Spleen (tissue), 11 donors: ENCODE measurements at regions not wholly inside any gene's neighbourhood (a gene's known extent, or its start where the extent isn't known, plus 50 kb on each side); places are given as distances from the start of the nearest gene placed in this dataset.

ENCODE experiments used
- DNase-seq: peaks from one replicate; pipeline ENCODE4 v3.0.0-alpha.2; 2020
- H3K27ac ChIP-seq, 8 donors: fragments of 200-600 bp; sonication (generic) in 7 of 8; 1 replicate in 4 of 8; 2 replicates in 4 of 8; pipeline versions ENCODE4 v1.5.0 to v1.8.0; 2016 to 2021; ENCODE audit warnings: inconsistent platforms in 4 of 8, mild to moderate bottlenecking in 4 of 8, moderate library complexity in 1 of 8
- H3K27me3 ChIP-seq, 7 donors: fragments of 200-600 bp; sonication (generic) in 6 of 7; replicated peaks in 1 of 7; 1 replicate in 4 of 7; 2 replicates in 3 of 7; pipeline versions ENCODE4 v1.5.0 to v1.8.0; 2016 to 2021; ENCODE audit warnings: inconsistent platforms in 3 of 7, mild to moderate bottlenecking in 1 of 7
- H3K36me3 ChIP-seq, 6 donors: fragments of 200-600 bp; sonication (generic) in 5 of 6; 1 replicate in 4 of 6; 2 replicates in 2 of 6; pipeline versions ENCODE4 v1.5.0 to v1.8.0; 2016 to 2021; ENCODE audit warnings: inconsistent platforms in 2 of 6
- H3K4me1 ChIP-seq, 6 donors: fragments of 200-600 bp; sonication (generic) in 5 of 6; 1 replicate in 3 of 6; 2 replicates in 3 of 6; pipeline versions ENCODE4 v1.5.0 to v1.8.0; 2016 to 2021; ENCODE audit warnings: inconsistent platforms in 3 of 6
- H3K4me3 ChIP-seq, 8 donors: fragments of 200-600 bp; sonication (generic) in 7 of 8; 1 replicate in 4 of 8; 2 replicates in 4 of 8; pipeline versions ENCODE4 v1.5.0 to v1.8.0; 2016 to 2021; ENCODE audit warnings: inconsistent platforms in 4 of 8, mild to moderate bottlenecking in 4 of 8, moderate library complexity in 2 of 8
- H3K9me3 ChIP-seq, 8 donors: fragments of 200-600 bp; sonication (generic) in 7 of 8; 1 replicate in 4 of 8; 2 replicates in 4 of 8; pipeline versions ENCODE4 v1.5.0 to v1.8.0; 2016 to 2021; ENCODE audit warnings: inconsistent platforms in 4 of 8
- CTCF ChIP-seq, 11 experiments: fragments of 200-600 bp in 7 of 11; fragments of 450-650 bp in 4 of 11; sonication (generic) in 4 of 11; IDR thresholded peaks in 8 of 11; conservative IDR thresholded peaks in 3 of 11; 1 replicate in 7 of 11; 2 replicates in 4 of 11; pipeline versions ENCODE4 v1.4.0 to v1.8.0; 2016 to 2021; ENCODE audit warnings: antibody characterized with exemption in 11 of 11, inconsistent platforms in 4 of 11, mild to moderate bottlenecking in 1 of 11
- POLR2A ChIP-seq, 3 donors: fragments of 450-650 bp; IDR thresholded peaks; one replicate each; pipeline ENCODE4 v1.5.1; 2017; ENCODE audit warnings: antibody characterized with exemption in 3 of 3, mild to moderate bottlenecking in 1 of 3
- POLR2AphosphoS5 ChIP-seq, 3 donors: sonication (generic); formaldehyde crosslinking; IDR thresholded peaks; one replicate each; pipeline ENCODE4 v1.5.1; 2017; ENCODE audit warnings: antibody characterized with exemption in 3 of 3
- WGBS, 5 donors: extraction: QIAGEN DNeasy Blood & Tissue Kit in 3 of 5; methylation state at CpG; one replicate each; pipeline versions ENCODE4 v1.1.5 to v1.1.7; 2013 to 2018; 5-methylcytosine and 5-hydroxymethylcytosine counted together
- intact Hi-C: fragments of 100-400 bp; cut with DNase I; formaldehyde crosslinking; loops from one replicate; pipeline ENCODE4 v1.15.0; 2023; ENCODE audit warnings: low total_unique reads
- donor health status: healthy with polysubstance abuse.
- donor health status: DM: no; HTN: no; CAD: no; lungs with moderate emphysema.
- donor health status: DM: no; HTN: no; CAD: no.
- donor health status: Bipolar disorder and iron deficiency.
- donor health status: healthy.
- donor health status: DM: no; HTN: no; CAD: no.
- donor health status: DM: yes; HTN: yes; CAD: no.

DNA sequence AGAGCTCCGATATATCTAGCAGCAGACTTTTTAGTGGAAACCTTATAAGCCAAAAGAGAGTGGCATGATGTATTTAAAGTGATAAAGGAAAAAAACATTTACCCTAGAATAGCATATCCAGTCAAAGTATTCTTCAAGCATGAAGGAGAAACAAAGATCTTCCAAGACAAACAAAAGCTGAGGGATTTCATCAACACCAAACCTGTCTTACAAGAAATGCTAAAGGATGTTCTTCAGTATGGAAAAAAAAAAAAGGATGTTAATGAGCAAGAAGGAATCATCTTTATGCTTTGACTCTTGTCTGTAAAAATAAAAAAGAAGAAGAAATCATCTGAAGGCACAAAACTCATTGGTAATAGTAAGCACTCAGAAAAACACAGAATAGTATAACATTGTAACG lies 338.2 kb downstream of the TLE1 start:
- DNase-seq, result no peak
- WGBS, 5 donors, result 82 to 94% (median 88%) methylated on average over 2 of the region's 2 CpGs
- H3K4me1 ChIP-seq, result no peaks in the 10 kb centered on the region
- intact Hi-C loops, result no loop called here
- H3K27me3 ChIP-seq, result no peaks in the 10 kb centered on the region
- TF ChIP-seq POLR2AphosphoS5 (IDR thresholded peaks at IDR 0.05) (no peak), POLR2A (IDR thresholded peaks at IDR 0.05) (no peak), CTCF (IDR thresholded peaks at IDR 0.05 in 8 of 11, conservative IDR thresholded peaks at IDR 0.05 in 3 of 11) (no peak)
- no peak overlapping the region for H3K27ac ChIP-seq
- no peaks in the 10 kb centered on the region for H3K36me3 ChIP-seq
- no peaks in the 10 kb centered on the region for H3K9me3 ChIP-seq
- no peak overlapping the region for H3K4me3 ChIP-seq

GRCh38 chr9:81344366-81344765 lies 345.0 kb downstream of the TLE1 start:
- no peak overlapping the region for H3K4me3 ChIP-seq
- no peaks in the 10 kb centered on the region for H3K27me3 ChIP-seq
- no peak overlapping the region for H3K27ac ChIP-seq
- H3K4me1 ChIP-seq, result no peaks in the 10 kb centered on the region
- no peak for DNase-seq
- 76 to 87% (median 81%) methylated on average over 3 of the region's 3 CpGs for WGBS, 5 donors
- no peak for TF ChIP-seq CTCF (IDR thresholded peaks at IDR 0.05 in 8 of 11, conservative IDR thresholded peaks at IDR 0.05 in 3 of 11)
- TF ChIP-seq POLR2A (IDR thresholded peaks at IDR 0.05), result no peak
- no peak for TF ChIP-seq POLR2AphosphoS5 (IDR thresholded peaks at IDR 0.05)
- intact Hi-C loops, result no loop called here
- no peaks in the 10 kb centered on the region for H3K9me3 ChIP-seq
- no peaks in the 10 kb centered on the region for H3K36me3 ChIP-seq

DNA sequence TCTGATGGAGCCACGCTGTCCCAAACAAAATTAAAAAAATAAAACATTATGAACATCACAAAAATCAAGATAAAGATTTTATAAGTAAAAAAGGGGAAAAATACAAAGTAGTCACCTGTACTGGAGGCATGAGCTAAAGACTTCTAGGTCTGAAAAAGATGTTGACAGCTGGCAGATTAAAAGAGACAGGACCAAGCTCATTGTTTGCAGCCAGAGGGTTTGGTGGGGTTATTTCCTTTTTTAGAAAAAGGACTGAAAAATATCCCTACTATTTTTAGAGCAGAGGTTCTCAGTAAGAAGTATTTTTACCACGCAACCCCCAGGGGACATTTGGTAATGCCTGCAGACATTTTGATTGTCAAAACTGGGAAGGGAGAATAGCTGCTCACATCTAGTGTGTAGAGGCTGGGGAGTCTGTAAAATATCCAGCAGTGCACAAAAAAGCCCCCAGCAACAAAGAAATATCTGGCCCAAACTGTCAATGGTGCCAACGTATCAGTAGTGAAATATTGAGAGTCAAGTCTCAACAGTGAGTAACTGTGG lies 353.4 kb downstream of the TLE1 start:
- H3K36me3 ChIP-seq, result no peaks in the 10 kb centered on the region
- no peak for DNase-seq
- 67 to 78% (median 72%) methylated on average over 3 of the region's 3 CpGs for WGBS, 5 donors
- no peak overlapping the region for H3K27ac ChIP-seq
- H3K4me3 ChIP-seq, result no peak overlapping the region
- no peaks in the 10 kb centered on the region for H3K27me3 ChIP-seq
- H3K9me3 ChIP-seq, result peaks cover 0 to 37% (median 27%) of the 10 kb centered on the region in 8 donors
- no peaks in the 10 kb centered on the region for H3K4me1 ChIP-seq
- TF ChIP-seq CTCF (IDR thresholded peaks at IDR 0.05 in 8 of 11, conservative IDR thresholded peaks at IDR 0.05 in 3 of 11), result no peak
- no peak for TF ChIP-seq POLR2A (IDR thresholded peaks at IDR 0.05)
- intact Hi-C loops, result no loop called here

DNA sequence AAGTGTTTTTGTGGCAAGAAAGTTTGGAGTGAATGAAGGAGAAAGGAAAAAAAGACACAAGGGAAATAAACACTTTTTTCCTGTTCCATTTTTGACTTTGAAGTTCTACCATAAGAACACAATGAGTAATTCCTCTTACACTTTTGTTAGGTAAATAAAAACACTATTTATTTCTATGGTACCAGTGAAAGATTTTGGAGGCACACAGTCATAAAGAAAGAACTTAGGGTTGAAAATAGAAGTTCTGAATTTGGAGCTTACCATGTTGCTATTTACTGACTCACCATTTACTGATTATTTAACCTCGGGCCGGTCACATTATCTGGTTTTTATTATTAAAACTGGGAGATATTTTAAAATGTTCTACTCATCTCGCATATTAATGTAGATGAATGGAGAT lies 367.8 kb downstream of the TLE1 start:
- H3K27ac ChIP-seq, result no peak overlapping the region
- no peak for DNase-seq
- peaks cover 0 to 56% (median 29%) of the 10 kb centered on the region in 8 donors for H3K9me3 ChIP-seq
- intact Hi-C loops, result no loop called here
- H3K4me3 ChIP-seq, result no peak overlapping the region
- no peaks in the 10 kb centered on the region for H3K4me1 ChIP-seq
- TF ChIP-seq CTCF (IDR thresholded peaks at IDR 0.05 in 8 of 11, conservative IDR thresholded peaks at IDR 0.05 in 3 of 11) (no peak), POLR2A (IDR thresholded peaks at IDR 0.05) (no peak), POLR2AphosphoS5 (IDR thresholded peaks at IDR 0.05) (no peak)
- no peaks in the 10 kb centered on the region for H3K27me3 ChIP-seq
- WGBS, 5 donors, result 89 to 97% (median 91%) methylated on average over 3 of the region's 3 CpGs
- no peaks in the 10 kb centered on the region for H3K36me3 ChIP-seq
